IgD-negative memory B cell (primary cell): ENCODE measurements at regions not wholly inside any gene's neighbourhood (a gene's known extent, or its start where the extent isn't known, plus 50 kb on each side); places are given as distances from the start of the nearest gene placed in this dataset.

Experiments
- H3K27ac Mint-ChIP-seq, 3 donors: one replicate each; pipeline ENCODE4 v1.8.0; 2020 to 2022; ENCODE audit warnings: mild to moderate bottlenecking in 3 of 3, mixed read lengths in 3 of 3, moderate library complexity in 1 of 3
- H3K27me3 Mint-ChIP-seq: one replicate; pipeline ENCODE4 v1.8.0; 2021; ENCODE audit warnings: mixed read lengths
- H3K36me3 Mint-ChIP-seq: one replicate; pipeline ENCODE4 v1.8.0; 2020; ENCODE audit warnings: mild to moderate bottlenecking, mixed read lengths
- H3K4me1 Mint-ChIP-seq, 3 donors: one replicate each; pipeline ENCODE4 v1.8.0; 2020 to 2022; ENCODE audit warnings: mixed read lengths in 3 of 3, mild to moderate bottlenecking in 1 of 3
- H3K4me3 Mint-ChIP-seq, 4 donors: one replicate each; pipeline ENCODE4 v1.8.0; 2020 to 2022; ENCODE audit warnings: mild to moderate bottlenecking in 4 of 4, mixed read lengths in 4 of 4, moderate library complexity in 3 of 4
- H3K9me3 Mint-ChIP-seq, 3 donors: one replicate each; pipeline ENCODE4 v1.8.0; 2020 to 2021; ENCODE audit warnings: mixed read lengths in 3 of 3, mild to moderate bottlenecking in 1 of 3

- H3K27me3 Mint-ChIP-seq = no peaks in the 10 kb centered on the region
- H3K4me1 Mint-ChIP-seq = no peaks in the 10 kb centered on the region
- no peaks in the 10 kb centered on the region for H3K36me3 Mint-ChIP-seq
- H3K4me3 Mint-ChIP-seq = no peak overlapping the region
- no peak overlapping the region for H3K27ac Mint-ChIP-seq
- peaks cover 2 to 11% (median 3%) of the 10 kb centered on the region in 3 donors for H3K9me3 Mint-ChIP-seq
Measured at GRCh38 chr6:55696501-55696900, 117.5 kb upstream of the HMGCLL1 start.

- H3K4me1 Mint-ChIP-seq = no peaks in the 10 kb centered on the region
- no peak overlapping the region for H3K27ac Mint-ChIP-seq
- no peak overlapping the region for H3K4me3 Mint-ChIP-seq
- no peaks in the 10 kb centered on the region for H3K36me3 Mint-ChIP-seq
- no peaks in the 10 kb centered on the region for H3K27me3 Mint-ChIP-seq
- peaks cover 2 to 11% (median 3%) of the 10 kb centered on the region in 3 donors for H3K9me3 Mint-ChIP-seq
Measured at GRCh38 chr6:55696041-55696440, 117.0 kb upstream of the HMGCLL1 start.

- H3K4me3 Mint-ChIP-seq = no peak overlapping the region
- H3K27ac Mint-ChIP-seq = no peak overlapping the region
- H3K9me3 Mint-ChIP-seq = peaks cover 2 to 10% (median 2%) of the 10 kb centered on the region in 3 donors
- H3K36me3 Mint-ChIP-seq = no peaks in the 10 kb centered on the region
- H3K4me1 Mint-ChIP-seq = no peaks in the 10 kb centered on the region
- H3K27me3 Mint-ChIP-seq = no peaks in the 10 kb centered on the region
Measured at GRCh38 chr6:55694759-55695158, 115.8 kb upstream of the HMGCLL1 start.

GRCh38 chr6:55694148-55694547, 115.2 kb upstream of the HMGCLL1 start:
- Mint-ChIP-seq H3K27me3 (no peaks in the 10 kb centered on the region), H3K4me3 (no peak overlapping the region), H3K9me3 (peaks cover 1 to 5% (median 2%) of the 10 kb centered on the region in 3 donors), H3K27ac (no peak overlapping the region), H3K4me1 (no peaks in the 10 kb centered on the region), H3K36me3 (no peaks in the 10 kb centered on the region)

GRCh38 chr6:55679503-55679902, 100.5 kb upstream of the HMGCLL1 start:
- Mint-ChIP-seq H3K9me3 (peaks cover 3 to 6% (median 4%) of the 10 kb centered on the region in 3 donors), H3K36me3 (no peaks in the 10 kb centered on the region), H3K27ac (no peak overlapping the region), H3K4me3 (no peak overlapping the region), H3K4me1 (no peaks in the 10 kb centered on the region), H3K27me3 (no peaks in the 10 kb centered on the region)

- Mint-ChIP-seq H3K9me3 (peaks cover 3 to 5% (median 4%) of the 10 kb centered on the region in 3 donors), H3K27ac (no peak overlapping the region)
Measured at GRCh38 chr6:55678330-55679224, 99.6 kb upstream of the HMGCLL1 start.

GRCh38 chr6:55676736-55677135, 97.7 kb upstream of the HMGCLL1 start:
- Mint-ChIP-seq H3K36me3 (no peaks in the 10 kb centered on the region), H3K27ac (no peak overlapping the region), H3K9me3 (peaks cover 1 to 5% (median 3%) of the 10 kb centered on the region in 3 donors), H3K4me3 (no peak overlapping the region), H3K27me3 (no peaks in the 10 kb centered on the region), H3K4me1 (no peaks in the 10 kb centered on the region)

More at GRCh38 chr6:55678330-55679224, 99.6 kb upstream of the HMGCLL1 start:
- H3K36me3 Mint-ChIP-seq = no peaks in the 10 kb centered on the region
- H3K4me3 Mint-ChIP-seq = no peak overlapping the region
- H3K4me1 Mint-ChIP-seq = no peaks in the 10 kb centered on the region
- H3K27me3 Mint-ChIP-seq = no peaks in the 10 kb centered on the region

GRCh38 chr6:55675941-55676340, 96.9 kb upstream of the HMGCLL1 start:
- no peaks in the 10 kb centered on the region for H3K27me3 Mint-ChIP-seq
- peaks cover 1 to 5% (median 3%) of the 10 kb centered on the region in 3 donors for H3K9me3 Mint-ChIP-seq
- H3K36me3 Mint-ChIP-seq = no peaks in the 10 kb centered on the region
- no peak overlapping the region for H3K27ac Mint-ChIP-seq
- H3K4me3 Mint-ChIP-seq = no peak overlapping the region
- H3K4me1 Mint-ChIP-seq = no peaks in the 10 kb centered on the region

GRCh38 chr6:55674672-55675071, 95.7 kb upstream of the HMGCLL1 start:
- Mint-ChIP-seq H3K9me3 (peaks cover 1 to 5% (median 3%) of the 10 kb centered on the region in 3 donors), H3K27me3 (no peaks in the 10 kb centered on the region), H3K4me3 (no peak overlapping the region), H3K27ac (no peak overlapping the region), H3K4me1 (no peaks in the 10 kb centered on the region), H3K36me3 (no peaks in the 10 kb centered on the region)

- Mint-ChIP-seq H3K27ac (no peak overlapping the region), H3K4me3 (no peak overlapping the region), H3K9me3 (peaks cover 0 to 2% (median 1%) of the 10 kb centered on the region in 3 donors), H3K4me1 (no peaks in the 10 kb centered on the region), H3K36me3 (no peaks in the 10 kb centered on the region), H3K27me3 (no peaks in the 10 kb centered on the region)
Measured at GRCh38 chr6:55670850-55671413, 91.9 kb upstream of the HMGCLL1 start.

GRCh38 chr6:55669028-55669427, 90.0 kb upstream of the HMGCLL1 start:
- Mint-ChIP-seq H3K36me3 (no peaks in the 10 kb centered on the region), H3K27ac (no peak overlapping the region), H3K4me1 (no peaks in the 10 kb centered on the region), H3K4me3 (no peak overlapping the region), H3K27me3 (no peaks in the 10 kb centered on the region), H3K9me3 (peaks cover 1 to 5% (median 4%) of the 10 kb centered on the region in 3 donors)

GRCh38 chr6:55668591-55668990, 89.6 kb upstream of the HMGCLL1 start:
- H3K9me3 Mint-ChIP-seq = peaks cover 4 to 5% (median 4%) of the 10 kb centered on the region in 3 donors
- no peaks in the 10 kb centered on the region for H3K36me3 Mint-ChIP-seq
- no peaks in the 10 kb centered on the region for H3K27me3 Mint-ChIP-seq
- no peak overlapping the region for H3K27ac Mint-ChIP-seq
- no peaks in the 10 kb centered on the region for H3K4me1 Mint-ChIP-seq
- H3K4me3 Mint-ChIP-seq = no peak overlapping the region

- Mint-ChIP-seq H3K36me3 (no peaks in the 10 kb centered on the region), H3K9me3 (peaks cover 5 to 13% (median 6%) of the 10 kb centered on the region in 3 donors), H3K27me3 (no peaks in the 10 kb centered on the region), H3K27ac (no peak overlapping the region), H3K4me1 (no peaks in the 10 kb centered on the region), H3K4me3 (no peak overlapping the region)
Measured at GRCh38 chr6:55667341-55667740, 88.3 kb upstream of the HMGCLL1 start.

GRCh38 chr6:55666606-55667225, 87.7 kb upstream of the HMGCLL1 start:
- no peaks in the 10 kb centered on the region for H3K27me3 Mint-ChIP-seq
- H3K27ac Mint-ChIP-seq = no peak overlapping the region
- no peaks in the 10 kb centered on the region for H3K36me3 Mint-ChIP-seq
- H3K4me3 Mint-ChIP-seq = no peak overlapping the region
- peaks cover 6 to 13% (median 10%) of the 10 kb centered on the region in 3 donors for H3K9me3 Mint-ChIP-seq
- no peaks in the 10 kb centered on the region for H3K4me1 Mint-ChIP-seq

GRCh38 chr6:55666037-55666436, 87.0 kb upstream of the HMGCLL1 start:
- Mint-ChIP-seq H3K4me3 (no peak overlapping the region), H3K9me3 (peaks cover 6 to 13% (median 10%) of the 10 kb centered on the region in 3 donors), H3K36me3 (no peaks in the 10 kb centered on the region), H3K27ac (no peak overlapping the region), H3K27me3 (no peaks in the 10 kb centered on the region), H3K4me1 (no peaks in the 10 kb centered on the region)
